ENCODE measurements at regions not wholly inside any gene's neighbourhood (a gene's known extent, or its start where the extent isn't known, plus 50 kb on each side); places are given as distances from the start of the nearest gene placed in this dataset.

DNA sequence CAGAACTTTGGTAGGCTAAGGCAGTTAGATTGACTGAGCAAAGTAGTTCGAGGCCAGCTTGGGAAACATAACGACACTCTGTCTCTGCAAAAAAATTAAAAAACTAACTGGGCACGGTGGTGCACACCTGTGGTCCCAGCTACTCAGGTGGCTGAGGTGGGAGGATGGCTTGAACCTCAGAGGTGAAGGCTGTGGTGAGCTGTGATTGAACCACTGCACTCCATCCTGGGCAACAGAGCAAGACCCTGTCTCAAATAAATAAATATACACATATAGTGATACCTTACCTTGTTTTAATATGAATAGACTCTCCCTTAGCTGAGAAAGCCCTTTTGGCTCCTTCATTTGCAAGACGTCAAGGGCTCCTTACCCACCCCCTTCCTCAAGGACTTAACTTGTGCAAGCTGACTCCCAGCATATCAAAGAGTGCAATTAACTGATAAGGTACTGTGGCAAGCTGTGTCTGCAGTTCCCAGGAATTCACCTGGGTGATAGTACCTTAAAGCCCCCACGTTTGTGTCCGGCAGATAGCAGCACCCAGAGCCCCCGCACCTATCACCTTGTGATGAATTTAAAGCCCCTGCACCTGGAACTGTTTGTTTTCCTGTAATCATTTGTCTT, 655.6 kb upstream of the GALNTL6 start:
- CTCF ChIA-PET = no interaction called here
- Mint-ChIP-seq H3K4me3 (ENCODE audit: unreplicated experiment) (no peak overlapping the region), H3K4me1 (ENCODE audit: low read depth, unreplicated experiment) (no peaks in the 10 kb centered on the region), H3K27me3 (ENCODE audit: insufficient read depth, unreplicated experiment) (peaks cover under 1% of the 10 kb centered on the region), H3K36me3 (ENCODE audit: insufficient read depth, unreplicated experiment) (no peaks in the 10 kb centered on the region), H3K9me3 (ENCODE audit: unreplicated experiment) (no peaks in the 10 kb centered on the region), H3K27ac (ENCODE audit: unreplicated experiment) (no peak overlapping the region)
- POLR2A ChIA-PET = no interaction called here
- H3K4me1 ChIP-seq = no peaks in the 10 kb centered on the region
- intact Hi-C loops (cut with micrococcal nuclease; ENCODE audit: unreplicated experiment) = no loop called here
- no peak overlapping the region for H3K4me3 ChIP-seq (ENCODE audit: low read depth, low read length)
- H3K36me3 ChIP-seq (ENCODE audit: control insufficient read depth, insufficient read depth, low read length) = no peaks in the 10 kb centered on the region
- H3K9me3 ChIP-seq = no peaks in the 10 kb centered on the region
- no peak for TF ChIP-seq CTCF (IDR thresholded peaks at IDR 0.05; ENCODE audit: insufficient read depth in 1 of 2, low read depth in 1 of 2, low read length in 1 of 2, severe bottlenecking in 1 of 2, unreplicated experiment in 1 of 2)
- BruUV-seq (replicated peaks) = no TSS peak
- no peaks in the 10 kb centered on the region for H3K27me3 ChIP-seq (replicated peaks; ENCODE audit: control insufficient read depth, insufficient read depth, low read length)
- peak; percentile 1 to 25 for DNase-seq

DNA sequence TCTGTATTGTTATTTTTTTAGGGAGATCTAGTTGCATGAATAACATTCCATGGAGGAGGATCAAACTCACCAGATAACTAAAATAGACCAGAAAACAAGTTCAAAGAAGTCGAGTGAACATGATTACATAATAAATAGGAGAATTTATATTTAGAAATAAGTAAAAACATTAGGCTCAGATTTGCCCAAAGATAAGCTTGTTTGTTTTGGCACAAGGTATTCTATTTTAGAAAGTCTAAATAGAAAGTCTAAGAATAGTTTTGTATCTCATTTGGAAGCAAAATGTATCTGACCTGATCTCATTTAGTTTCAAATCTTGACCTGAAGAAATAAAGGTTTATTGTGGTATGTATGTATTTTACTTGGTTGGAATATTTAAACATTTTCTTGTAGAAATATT, 670.6 kb upstream of the GALNTL6 start:
- POLR2A ChIA-PET = no interaction called here

DNA sequence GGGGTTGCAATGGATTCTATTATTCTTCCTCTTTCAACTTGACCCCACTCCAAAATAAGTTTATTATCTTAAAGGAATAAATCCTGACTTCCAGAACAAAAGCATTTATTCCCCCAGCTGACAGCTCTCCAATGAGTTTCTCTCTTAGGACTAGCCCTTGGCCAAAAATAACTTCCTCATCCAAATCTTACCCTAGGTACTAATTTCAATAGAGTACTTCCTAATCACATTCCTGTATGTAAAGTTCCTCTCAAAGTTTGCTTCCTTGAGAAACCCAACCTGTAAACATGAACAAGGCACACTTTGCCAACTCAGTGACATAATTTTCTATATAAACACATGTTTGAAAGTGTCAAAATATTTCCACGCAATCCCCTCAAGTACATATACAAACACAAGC, 671.2 kb upstream of the GALNTL6 start:
- no peak for DNase-seq
- H3K27me3 ChIP-seq (replicated peaks; ENCODE audit: control insufficient read depth, insufficient read depth, low read length) = no peaks in the 10 kb centered on the region
- H3K4me1 ChIP-seq = no peaks in the 10 kb centered on the region
- no TSS peak for BruUV-seq (replicated peaks)
- H3K4me3 ChIP-seq (ENCODE audit: low read depth, low read length) = no peak overlapping the region
- Mint-ChIP-seq H3K36me3 (ENCODE audit: insufficient read depth, unreplicated experiment) (no peaks in the 10 kb centered on the region), H3K27ac (ENCODE audit: unreplicated experiment) (no peak overlapping the region), H3K9me3 (ENCODE audit: unreplicated experiment) (no peaks in the 10 kb centered on the region), H3K4me1 (ENCODE audit: low read depth, unreplicated experiment) (no peaks in the 10 kb centered on the region), H3K4me3 (ENCODE audit: unreplicated experiment) (no peak overlapping the region), H3K27me3 (ENCODE audit: insufficient read depth, unreplicated experiment) (no peaks in the 10 kb centered on the region)
- no peaks in the 10 kb centered on the region for H3K36me3 ChIP-seq (ENCODE audit: control insufficient read depth, insufficient read depth, low read length)
- ChIA-PET CTCF (no interaction called here), POLR2A (no interaction called here)
- H3K9me3 ChIP-seq = no peaks in the 10 kb centered on the region
- TF ChIP-seq CTCF (IDR thresholded peaks at IDR 0.05; ENCODE audit: insufficient read depth in 1 of 2, low read depth in 1 of 2, low read length in 1 of 2, severe bottlenecking in 1 of 2, unreplicated experiment in 1 of 2) = no peak
- intact Hi-C loops (cut with micrococcal nuclease; ENCODE audit: unreplicated experiment) = no loop called here

More for the DNA sequence above, 670.6 kb upstream of the GALNTL6 start:
- H3K4me1 ChIP-seq = no peaks in the 10 kb centered on the region
- intact Hi-C loops (cut with micrococcal nuclease; ENCODE audit: unreplicated experiment) = no loop called here
- H3K9me3 Mint-ChIP-seq (ENCODE audit: unreplicated experiment) = no peaks in the 10 kb centered on the region
- H3K4me1 Mint-ChIP-seq (ENCODE audit: low read depth, unreplicated experiment) = no peaks in the 10 kb centered on the region
- CTCF ChIA-PET = no interaction called here
- no peak overlapping the region for H3K4me3 Mint-ChIP-seq (ENCODE audit: unreplicated experiment)
- no peaks in the 10 kb centered on the region for H3K27me3 Mint-ChIP-seq (ENCODE audit: insufficient read depth, unreplicated experiment)
- no TSS peak for BruUV-seq (replicated peaks)
- no peak for DNase-seq
- H3K4me3 ChIP-seq (ENCODE audit: low read depth, low read length) = no peak overlapping the region
- H3K36me3 ChIP-seq (ENCODE audit: control insufficient read depth, insufficient read depth, low read length) = no peaks in the 10 kb centered on the region
- no peaks in the 10 kb centered on the region for H3K9me3 ChIP-seq
- no peaks in the 10 kb centered on the region for H3K27me3 ChIP-seq (replicated peaks; ENCODE audit: control insufficient read depth, insufficient read depth, low read length)
- no peak for TF ChIP-seq CTCF (IDR thresholded peaks at IDR 0.05; ENCODE audit: insufficient read depth in 1 of 2, low read depth in 1 of 2, low read length in 1 of 2, severe bottlenecking in 1 of 2, unreplicated experiment in 1 of 2)
- no peaks in the 10 kb centered on the region for H3K36me3 Mint-ChIP-seq (ENCODE audit: insufficient read depth, unreplicated experiment)
- H3K27ac Mint-ChIP-seq (ENCODE audit: unreplicated experiment) = no peak overlapping the region
